Endothelial cell of umbilical vein (primary cell): ENCODE measurements at regions not wholly inside any gene's neighbourhood (a gene's known extent, or its start where the extent isn't known, plus 50 kb on each side); places are given as distances from the start of the nearest gene placed in this dataset.
A peak's percentile ranks its signal among the peaks of the same experiment; 100 is the strongest.

Source experiments
- CTCF ChIP-seq, 2 donors: IDR thresholded peaks; 1 replicate in 1 of 2; 2 replicates in 1 of 2; pipeline ENCODE4 v1.5.1; 2011; ENCODE audit warnings: low read length in 2 of 2, mild to moderate bottlenecking in 2 of 2, moderate library complexity in 2 of 2, control low read depth in 1 of 2, inconsistent platforms in 1 of 2, low read depth in 1 of 2; ENCODE audit not compliant: insufficient read depth in 1 of 2; ENCODE audit errors: extremely low read depth in 1 of 2
- EZH2 ChIP-seq: IDR thresholded peaks from 2 replicates; pipeline ENCODE4 v1.6.1; 2012; ENCODE audit warnings: borderline replicate concordance, low read depth, mild to moderate bottlenecking, moderate library complexity, low read length, inconsistent platforms; ENCODE audit not compliant: severe bottlenecking
- FOS ChIP-seq: IDR thresholded peaks from 2 replicates; pipeline ENCODE4 v1.6.1; 2011; ENCODE audit warnings: mild to moderate bottlenecking, low read length, moderate library complexity, borderline replicate concordance; ENCODE audit not compliant: insufficient read depth
- MYC ChIP-seq: IDR thresholded peaks from one replicate; pipeline ENCODE4 v1.6.1; 2011; ENCODE audit warnings: mild to moderate bottlenecking, low read depth, low read length
- POLR2A ChIP-seq: IDR thresholded peaks from 2 replicates; pipeline ENCODE4 v1.6.1; 2012; ENCODE audit warnings: low read depth, mild to moderate bottlenecking, control low read depth, low read length
- POLR2AphosphoS5 ChIP-seq: IDR thresholded peaks from 2 replicates; pipeline ENCODE4 v1.6.1; 2012; ENCODE audit warnings: low read depth, mild to moderate bottlenecking, control low read depth, low read length, moderate library complexity; ENCODE audit not compliant: insufficient read depth

GRCh38 chr10:53013201-53013810 lies 240.7 kb upstream of the MBL2 start:
- TF ChIP-seq CTCF (IDR thresholded peaks at IDR 0.05; ENCODE audit: extremely low read depth in 1 of 2, insufficient read depth in 1 of 2, low read depth in 1 of 2, low read length in 2 of 2) (no peak), POLR2AphosphoS5 (no peak), EZH2 (no peak), POLR2A (no peak), FOS (peak; percentile 32), MYC (no peak)
